ENCODE measurements at regions not wholly inside any gene's neighbourhood (a gene's known extent, or its start where the extent isn't known, plus 50 kb on each side); places are given as distances from the start of the nearest gene placed in this dataset.

GRCh38 chrX:39416547-39417260, 615.4 kb downstream of the MID1IP1 start:
- no peak for DNase-seq (ENCODE audit: low read depth)
- no peak overlapping the region for H3K4me3 ChIP-seq (ENCODE audit: low read length)
- no peak for TF ChIP-seq CTCF (conservative IDR thresholded peaks at IDR 0.05; ENCODE audit: low read depth, low read length)

GRCh38 chrX:39418254-39418704, 617.0 kb downstream of the MID1IP1 start:
- no peak for DNase-seq (ENCODE audit: low read depth)

GRCh38 chrX:39418731-39419638, 617.7 kb downstream of the MID1IP1 start:
- TF ChIP-seq CTCF (conservative IDR thresholded peaks at IDR 0.05; ENCODE audit: low read depth, low read length) = no peak
- H3K4me3 ChIP-seq (ENCODE audit: low read length) = no peak overlapping the region
- DNase-seq (ENCODE audit: low read depth) = no peak

More at GRCh38 chrX:39418254-39418704, 617.0 kb downstream of the MID1IP1 start:
- no peak for TF ChIP-seq CTCF (conservative IDR thresholded peaks at IDR 0.05; ENCODE audit: low read depth, low read length)
- H3K4me3 ChIP-seq (ENCODE audit: low read length) = no peak overlapping the region

- no peak for DNase-seq (ENCODE audit: low read depth)
- TF ChIP-seq CTCF (conservative IDR thresholded peaks at IDR 0.05; ENCODE audit: low read depth, low read length) = no peak
- H3K4me3 ChIP-seq (ENCODE audit: low read length) = no peak overlapping the region
Observed at GRCh38 chrX:39421006-39421405, 619.7 kb downstream of the MID1IP1 start.

- H3K4me3 ChIP-seq (ENCODE audit: low read length) = no peak overlapping the region
- TF ChIP-seq CTCF (conservative IDR thresholded peaks at IDR 0.05; ENCODE audit: low read depth, low read length) = no peak
- DNase-seq (ENCODE audit: low read depth) = no peak
Observed at GRCh38 chrX:39425124-39425806, 624.0 kb downstream of the MID1IP1 start.

GRCh38 chrX:39426101-39426500, 624.8 kb downstream of the MID1IP1 start:
- H3K4me3 ChIP-seq (ENCODE audit: low read length) = no peak overlapping the region
- no peak for TF ChIP-seq CTCF (conservative IDR thresholded peaks at IDR 0.05; ENCODE audit: low read depth, low read length)
- no peak for DNase-seq (ENCODE audit: low read depth)
